Stimulated activated naive CD4-positive, alpha-beta T cell treated with Interleukin-2 at 50 U/mL for 16 hours (primary cell): ENCODE measurements at regions not wholly inside any gene's neighbourhood (a gene's known extent, or its start where the extent isn't known, plus 50 kb on each side); places are given as distances from the start of the nearest gene placed in this dataset.

Experiments
- DNase-seq: peaks from one replicate; lab custom pipeline; 2025; lab: John Stamatoyannopoulos, UW

DNA sequence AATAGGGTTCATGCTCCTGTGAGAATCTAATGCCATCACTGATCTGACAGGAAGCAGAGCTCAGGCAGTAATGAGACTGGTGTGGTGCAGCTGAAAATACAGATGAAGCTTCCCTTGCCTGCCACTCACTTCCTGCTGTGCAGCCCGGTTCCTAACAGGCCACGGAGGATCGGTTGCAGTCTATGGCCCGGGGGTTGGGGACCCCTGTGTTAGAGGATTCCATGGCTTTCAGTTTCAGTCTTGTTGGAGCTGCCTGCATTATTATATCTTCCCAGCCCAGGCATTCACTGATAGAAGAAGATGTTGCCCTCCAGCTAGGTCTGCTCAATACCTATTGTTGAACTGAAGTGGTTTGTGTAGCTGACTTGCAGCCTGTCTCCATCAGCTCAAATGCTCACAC, 1298.8 kb downstream of the TYW1 start:
- DNase-seq = no peak

- no peak for DNase-seq
Observed at GRCh38 chr7:68304536-68304935, 1293.7 kb upstream of the AUTS2 start.

GRCh38 chr7:68306692-68307107, 1291.6 kb upstream of the AUTS2 start:
- DNase-seq = no peak

DNA sequence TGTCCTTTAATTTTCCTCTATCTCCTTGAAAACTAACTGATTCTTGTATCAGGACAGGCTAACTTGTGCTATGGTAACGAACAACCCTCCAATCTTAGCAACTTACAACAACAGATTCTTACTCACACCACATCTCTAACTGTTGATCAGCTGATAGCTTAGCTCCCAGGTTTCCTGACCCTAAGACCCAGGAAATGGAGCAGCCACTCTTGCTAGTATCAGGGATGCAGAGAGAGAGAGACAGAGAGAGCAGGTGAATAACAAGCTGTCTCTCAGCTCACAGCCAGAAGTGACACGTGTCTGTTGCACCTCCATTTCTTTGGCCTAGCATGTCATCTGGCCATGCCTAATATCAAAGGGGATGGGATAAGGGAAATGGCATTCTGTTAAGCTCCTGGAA, 1289.0 kb upstream of the AUTS2 start:
- no peak for DNase-seq

- no peak for DNase-seq
Observed at GRCh38 chr7:68309806-68310205, 1288.5 kb upstream of the AUTS2 start.

DNA sequence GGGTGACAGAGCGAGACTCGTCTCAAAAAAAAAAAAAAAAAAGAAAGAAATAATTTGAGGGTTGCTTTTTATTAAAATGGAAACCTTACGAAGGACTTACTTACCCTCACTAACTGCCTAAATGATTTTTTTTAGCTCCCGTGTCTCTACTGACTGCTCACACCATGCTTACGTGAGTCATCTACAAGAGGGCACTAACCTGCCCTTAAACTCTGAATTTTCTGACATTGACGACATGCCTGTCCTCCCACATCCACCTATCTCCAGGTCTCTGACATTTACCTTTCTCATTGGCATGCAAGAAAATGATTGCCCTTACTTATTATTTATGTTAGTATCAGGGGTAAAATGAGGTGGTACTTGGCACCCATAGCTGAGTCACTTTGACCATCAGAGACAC, 1286.3 kb upstream of the AUTS2 start:
- no peak for DNase-seq

DNA sequence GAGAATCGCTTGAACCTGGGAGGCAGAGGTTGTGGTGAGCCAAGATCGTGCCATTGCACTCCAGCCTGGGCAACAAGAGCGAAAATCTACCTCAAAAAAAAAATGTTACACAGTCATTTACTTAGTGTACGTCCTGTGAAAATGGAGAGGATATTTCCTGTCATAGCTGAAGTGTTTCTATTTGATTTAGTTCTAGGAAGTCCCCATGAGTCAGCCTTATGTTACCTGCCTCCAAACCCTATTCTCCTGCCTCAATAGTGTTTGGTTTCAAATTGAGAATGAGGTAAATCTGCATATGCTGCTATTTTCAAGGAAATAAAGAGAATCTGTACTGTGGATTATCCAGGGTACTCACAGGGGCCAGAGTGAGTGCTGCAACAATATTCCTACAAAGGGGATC, 1284.5 kb upstream of the AUTS2 start:
- no peak for DNase-seq

DNA sequence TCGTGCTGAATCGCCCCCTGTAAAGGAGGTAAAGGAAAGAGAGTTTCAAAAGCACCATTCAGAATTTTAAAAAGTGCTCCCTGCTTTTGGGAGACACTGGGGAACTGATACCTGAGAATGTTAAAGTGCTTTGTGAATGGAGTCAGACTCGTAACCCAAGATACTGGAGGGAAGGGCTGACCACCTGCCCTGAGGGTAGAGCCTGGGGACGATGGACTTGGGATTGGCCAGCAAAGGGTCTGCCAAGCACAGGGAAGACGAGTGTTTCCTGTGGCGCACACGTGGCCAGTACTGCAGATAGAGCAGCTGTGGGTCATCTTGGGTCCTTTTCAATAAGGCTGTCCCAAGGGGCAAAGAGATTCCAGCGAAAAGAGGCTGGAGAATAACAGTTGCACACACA, 1284.1 kb upstream of the AUTS2 start:
- no peak for DNase-seq

- DNase-seq = no peak
Observed at GRCh38 chr7:68317476-68317875, 1280.8 kb upstream of the AUTS2 start.

DNA sequence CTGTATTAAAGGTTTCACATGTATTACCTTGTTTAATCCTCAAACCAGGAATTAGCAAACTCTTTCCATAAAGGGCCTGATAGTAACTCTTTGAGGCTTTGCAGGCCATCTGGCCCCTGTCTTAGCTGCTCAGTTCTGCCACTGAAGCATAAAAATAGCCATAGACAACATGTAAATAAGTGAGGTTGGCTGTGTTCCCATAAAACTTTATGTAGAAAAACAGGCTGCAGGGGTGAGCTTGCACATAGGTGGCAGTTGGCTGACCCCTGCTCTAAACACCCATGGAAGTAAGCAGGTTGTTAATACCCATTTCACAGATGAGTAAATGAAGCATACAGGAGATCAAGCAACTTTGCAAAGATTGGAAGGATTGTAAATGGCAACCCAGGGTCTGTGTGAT, 1279.2 kb upstream of the AUTS2 start:
- no peak for DNase-seq

DNA sequence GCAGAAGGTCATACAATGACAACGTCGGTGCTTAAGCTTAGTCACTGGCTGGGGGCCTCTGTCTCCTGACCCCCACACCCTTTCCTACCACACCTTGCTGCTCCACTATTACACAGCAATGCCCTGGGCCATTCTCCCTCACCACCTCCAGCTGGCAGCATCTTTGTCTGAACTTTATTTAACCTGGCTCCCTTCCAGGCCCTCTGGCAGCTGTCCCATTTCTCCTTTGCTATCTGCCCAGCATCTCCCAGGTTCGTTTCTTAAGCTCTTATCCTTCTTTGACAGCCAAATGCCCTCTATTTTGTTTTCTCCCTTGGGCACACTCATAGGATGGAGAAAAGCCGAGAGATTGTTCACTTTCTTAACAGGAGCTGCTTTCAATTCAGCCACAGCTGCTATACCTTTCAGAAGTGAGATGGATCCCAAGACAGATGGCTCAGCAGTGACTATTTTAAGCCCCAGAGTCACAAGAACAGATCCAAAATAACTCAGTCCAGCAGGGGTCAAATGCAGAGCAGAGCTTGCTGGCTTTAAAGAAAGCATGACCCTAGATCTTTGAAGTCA, 1277.1 kb upstream of the AUTS2 start:
- no peak for DNase-seq

DNA sequence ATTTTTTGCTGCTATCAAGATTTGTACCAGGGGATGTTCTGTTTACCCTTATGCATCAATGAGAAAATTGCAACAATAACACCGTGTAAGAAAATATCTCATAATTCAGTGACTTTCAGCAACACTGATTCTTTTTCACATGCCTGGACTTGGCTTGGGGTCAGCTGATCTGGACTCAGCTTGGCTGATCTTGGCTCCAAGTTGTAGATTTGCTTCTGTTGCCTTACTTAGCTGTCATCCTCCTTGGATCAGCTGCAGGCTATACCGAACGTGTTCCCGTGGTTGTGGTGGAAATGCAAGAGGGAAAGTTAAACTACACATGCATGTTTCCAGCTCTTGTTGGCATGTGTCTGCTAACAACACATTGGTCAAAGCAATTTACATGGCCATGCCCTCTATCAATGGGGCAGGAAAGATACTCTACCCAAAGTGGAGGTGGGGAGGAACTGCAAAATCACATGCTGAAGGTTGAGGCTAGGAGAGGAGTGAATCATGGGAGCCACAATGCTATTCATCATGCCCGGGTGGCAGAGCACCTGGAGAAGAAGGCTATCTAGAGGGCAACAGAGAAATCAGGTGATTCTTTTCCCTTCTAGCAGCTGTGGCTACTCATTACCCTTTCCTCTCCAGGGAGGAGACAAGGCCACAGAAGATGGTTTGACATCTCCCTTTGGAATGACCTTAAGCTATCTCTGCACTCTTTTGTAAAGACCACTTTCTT, 1276.3 kb upstream of the AUTS2 start:
- no peak for DNase-seq

DNA sequence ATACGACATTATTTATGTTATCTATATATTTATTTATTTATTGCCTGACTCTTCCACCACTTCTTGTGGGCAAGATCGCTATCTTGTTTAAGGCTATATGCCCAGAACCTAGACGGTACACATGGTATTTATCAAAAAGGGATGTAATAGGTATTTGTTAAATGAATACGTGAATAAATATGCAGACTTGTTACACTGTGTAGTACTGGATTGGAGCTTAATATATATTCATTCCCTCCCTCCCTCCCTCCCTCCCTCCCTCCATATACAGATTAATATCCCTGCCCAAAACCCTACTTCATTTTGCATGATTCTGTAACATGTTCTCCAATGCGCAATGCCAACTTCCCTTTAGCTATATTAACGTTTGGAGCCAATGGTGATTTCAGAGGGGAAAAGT, 1273.7 kb upstream of the AUTS2 start:
- no peak for DNase-seq

DNA sequence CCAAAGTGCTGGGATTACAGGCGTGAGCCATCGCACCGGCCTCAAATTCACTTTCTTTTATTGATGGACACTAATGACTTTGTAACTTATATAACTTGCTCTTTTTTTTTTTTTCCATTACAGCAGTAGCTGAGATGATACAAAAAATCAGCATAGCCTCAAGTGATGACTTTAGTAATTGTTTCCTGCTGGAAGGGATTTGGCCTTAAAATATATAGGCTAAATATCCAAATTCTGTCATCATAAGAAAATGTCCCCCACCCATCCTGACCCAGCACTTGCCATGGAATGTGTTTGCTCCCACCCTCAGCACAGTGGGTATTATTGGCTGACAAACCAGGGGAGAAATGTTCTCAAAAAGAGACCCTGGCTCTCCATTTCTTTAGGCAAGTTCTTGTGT, 1264.1 kb upstream of the AUTS2 start:
- DNase-seq = no peak

DNA sequence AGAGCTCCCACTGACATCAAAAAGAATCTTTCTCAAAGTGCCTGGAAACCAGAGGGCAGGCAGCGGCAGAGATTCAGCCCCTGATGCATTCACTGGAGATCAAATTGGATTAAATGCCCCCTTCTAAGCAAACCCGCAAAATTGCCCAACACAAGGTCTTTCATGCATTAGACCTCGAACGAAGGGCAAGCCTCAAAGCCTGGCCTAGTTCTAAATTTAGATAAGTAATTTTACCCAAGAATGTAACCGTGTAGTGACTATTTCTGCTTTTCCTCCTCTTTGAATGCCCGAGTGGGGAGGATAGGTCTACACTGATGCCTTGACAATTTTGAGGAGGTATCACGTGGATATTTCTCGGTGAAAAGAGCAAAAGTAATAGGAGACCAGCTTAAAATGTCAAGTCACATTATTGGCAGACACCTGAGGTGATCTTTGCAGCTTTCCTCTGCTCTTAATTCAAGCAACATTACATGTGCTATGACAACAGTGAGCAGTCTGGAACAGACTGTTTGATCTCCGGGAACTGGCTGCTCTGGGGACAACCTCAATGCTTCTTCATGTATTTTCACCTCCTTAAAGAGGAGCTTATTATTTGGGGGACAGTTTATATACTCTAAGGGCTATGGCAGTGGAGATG, 1263.5 kb upstream of the AUTS2 start:
- DNase-seq = no peak

DNA sequence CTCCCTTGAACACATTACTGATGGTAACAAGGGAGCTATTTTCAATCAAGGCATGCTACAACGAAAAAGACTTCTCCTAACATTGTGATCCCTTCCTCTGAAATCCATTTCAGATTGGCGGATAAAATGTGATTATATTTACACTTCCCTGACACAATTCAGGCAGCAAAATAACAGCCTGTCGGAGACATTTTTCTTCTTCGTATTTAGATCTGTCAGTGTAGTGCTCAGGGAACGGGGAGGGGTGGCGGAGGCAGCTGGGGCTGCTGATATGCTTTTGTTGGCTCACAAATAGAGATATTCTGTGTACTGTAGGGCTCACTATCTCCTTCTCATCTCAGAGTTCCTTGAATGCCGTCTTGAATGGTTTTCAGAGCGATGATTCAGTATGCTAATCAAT, 1261.7 kb upstream of the AUTS2 start:
- no peak for DNase-seq

- DNase-seq = no peak
Observed at GRCh38 chr7:68348401-68348800, 1249.9 kb upstream of the AUTS2 start.

DNA sequence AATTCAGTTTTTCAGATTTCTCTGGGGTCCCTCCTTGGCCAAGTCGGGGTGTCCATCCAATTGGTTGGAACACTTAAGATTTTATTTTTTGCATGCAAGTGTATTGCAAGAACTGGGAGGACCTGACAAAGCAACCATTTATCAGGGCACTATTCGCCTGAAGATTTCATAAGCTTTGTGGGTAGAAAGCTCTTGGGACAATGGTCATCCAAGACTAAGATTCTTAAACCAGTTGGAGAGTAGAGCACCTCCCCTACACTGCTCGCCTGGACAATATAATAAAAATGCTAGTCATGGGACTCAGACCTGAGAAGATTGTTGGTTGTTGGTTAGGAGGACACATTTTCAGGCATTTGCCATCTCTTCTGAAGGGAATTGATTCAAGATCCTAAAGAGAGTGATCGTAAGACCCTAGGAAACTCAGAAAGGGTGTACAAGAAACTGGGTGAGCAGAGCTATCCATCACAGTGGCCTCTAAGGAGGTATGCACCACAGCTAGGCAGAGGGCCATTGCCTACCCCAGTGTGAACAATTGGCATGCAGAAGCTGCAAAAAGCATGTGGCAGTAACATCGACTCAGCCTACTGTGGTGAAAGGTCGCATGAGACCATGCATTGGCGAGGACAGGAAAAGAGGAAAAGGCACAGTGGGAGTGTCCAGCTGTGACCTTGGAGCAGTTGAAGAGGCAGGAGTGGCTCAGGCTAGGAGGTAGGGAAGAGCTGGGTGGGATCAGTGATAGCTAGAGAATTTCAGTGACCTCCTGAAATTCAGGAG, 1235.3 kb upstream of the AUTS2 start:
- no peak for DNase-seq

DNA sequence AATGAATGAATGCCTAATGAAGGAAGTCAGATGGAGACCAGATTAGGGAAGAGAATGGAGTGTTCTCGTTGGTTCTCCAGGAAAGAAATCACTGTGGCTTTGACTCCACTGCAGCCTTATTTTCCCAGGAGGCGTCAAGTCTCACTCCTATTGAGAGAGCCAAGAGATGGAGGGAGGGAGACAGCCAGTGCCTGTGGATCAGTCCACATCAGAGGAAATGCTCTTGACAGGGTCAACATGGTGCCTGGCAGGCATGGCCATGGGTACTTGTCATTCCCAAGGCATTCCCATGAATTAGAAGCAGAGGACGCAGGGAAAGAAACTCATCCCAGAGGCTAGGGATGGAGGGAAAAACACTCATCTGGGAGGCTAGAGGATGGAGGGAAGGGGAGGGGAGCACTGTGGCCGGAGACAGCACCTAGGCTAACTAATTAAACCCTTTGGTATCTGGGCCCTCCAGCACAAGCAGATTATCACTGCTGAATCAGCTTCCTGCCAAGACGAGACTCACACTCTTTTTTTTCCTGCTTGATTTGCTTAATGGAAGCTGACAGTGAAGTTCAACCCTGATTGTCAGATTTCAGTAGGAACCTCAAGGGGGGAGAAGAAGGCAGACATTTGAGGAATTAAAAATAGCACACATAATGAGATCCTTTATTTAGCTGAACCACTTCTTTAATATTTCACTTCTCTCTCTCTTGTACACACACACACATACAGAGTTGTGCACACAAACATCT, 1233.2 kb upstream of the AUTS2 start:
- no peak for DNase-seq

DNA sequence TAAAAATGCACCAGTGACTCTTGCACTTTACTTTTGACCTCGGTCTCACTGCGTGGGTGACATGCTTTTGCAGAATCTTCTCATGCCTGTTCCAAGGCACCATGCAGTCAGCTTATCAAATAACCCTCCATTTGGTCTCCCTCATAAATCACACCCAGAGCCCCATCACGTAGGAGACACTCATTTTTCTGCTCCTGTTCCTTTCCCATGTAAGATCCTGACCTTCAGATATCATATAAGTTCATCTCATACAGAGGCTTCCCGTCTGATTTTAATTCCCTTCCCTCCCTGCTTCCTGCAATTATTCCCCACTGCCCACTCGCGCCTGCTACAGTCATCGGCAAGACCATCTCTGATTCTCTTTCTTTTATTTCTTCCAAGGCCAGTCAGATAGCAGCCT, 1226.3 kb upstream of the AUTS2 start:
- no peak for DNase-seq

- DNase-seq = no peak
Observed at GRCh38 chr7:68376131-68376661, 1222.1 kb upstream of the AUTS2 start.

DNA sequence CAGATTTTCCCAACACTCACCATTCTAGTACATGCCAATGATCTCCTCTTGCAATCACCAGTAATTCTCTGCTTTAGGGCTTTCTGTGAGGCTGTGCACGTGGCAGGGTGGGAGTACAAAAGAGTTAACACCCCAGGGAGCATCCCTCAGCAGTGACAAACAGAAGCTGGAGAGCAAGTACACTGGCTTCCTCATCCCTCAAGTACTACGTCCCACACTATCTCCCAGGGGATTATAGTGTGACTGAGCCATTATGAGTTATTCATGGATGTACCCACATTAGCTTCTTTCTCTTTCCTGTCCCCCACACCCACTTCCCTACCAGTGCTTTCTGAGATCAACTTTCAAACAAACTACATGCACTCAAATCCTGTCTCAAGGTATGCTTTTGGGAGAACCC, 1216.5 kb upstream of the AUTS2 start:
- DNase-seq = no peak
